H1 (cell line): ENCODE measurements at regions not wholly inside any gene's neighbourhood (a gene's known extent, or its start where the extent isn't known, plus 50 kb on each side); places are given as distances from the start of the nearest gene placed in this dataset.

Source experiments
- CTCF ChIA-PET: fragments of 300-600 bp; sonication (Branson Sonifier 250); formaldehyde crosslinking; loops from one replicate; lab custom pipeline; 2021; ENCODE audit not compliant: partially characterized antibody; lab: Charles Lee
- POLR2A ChIA-PET: fragments of 300-600 bp; sonication (Branson Sonifier 250); formaldehyde crosslinking; loops from one replicate; lab custom pipeline; 2021; ENCODE audit warnings: inconsistent platforms; ENCODE audit not compliant: partially characterized antibody; lab: Charles Lee
- DNase-seq, 2 experiments: peaks; one replicate each; pipeline versions ENCODE4 v3.0.0 to v3.0.0-alpha.2; 2010 to 2022; ENCODE audit warnings: low spot score in 2 of 2, low read depth in 1 of 2, mixed read lengths in 1 of 2
- FAIRE-seq: peaks from 2 replicates; lab custom pipeline; 2011; peaks lifted over from hg19 to GRCh38; lab: Jason Lieb, UNC
- H2AFZ ChIP-seq: 2 replicates; pipeline ENCODE4 v1.8.1; 2012; ENCODE audit warnings: low read length, inconsistent platforms
- H2AK5ac ChIP-seq: 2 replicates; pipeline ENCODE4 v1.6.1; 2013; ENCODE audit warnings: low read depth, low read length
- H2BK120ac ChIP-seq: replicated peaks from 2 replicates; pipeline ENCODE3; 2013; ENCODE audit warnings: low read depth, low read length, inconsistent platforms
- H2BK12ac ChIP-seq: 2 replicates; pipeline ENCODE4 v1.6.1; 2013; ENCODE audit warnings: low read depth, low read length
- H2BK15ac ChIP-seq: 2 replicates; pipeline ENCODE4 v1.6.1; 2013; ENCODE audit warnings: low read length
- H2BK20ac ChIP-seq: 2 replicates; pipeline ENCODE4 v1.6.1; 2013; ENCODE audit warnings: low read length
- H2BK5ac ChIP-seq: 2 replicates; pipeline ENCODE4 v1.6.1; 2013; ENCODE audit warnings: low read depth, low read length
- H3K14ac ChIP-seq: 2 replicates; pipeline ENCODE4 v1.6.1; 2013; ENCODE audit warnings: inconsistent platforms; ENCODE audit not compliant: insufficient read length
- H3K18ac ChIP-seq: 2 replicates; pipeline ENCODE4 v1.6.1; 2013; ENCODE audit warnings: low read length; ENCODE audit errors: extremely low read depth
- H3K23ac ChIP-seq: 2 replicates; pipeline ENCODE4 v1.6.1; 2013; ENCODE audit warnings: inconsistent platforms; ENCODE audit not compliant: insufficient read length
- H3K23me2 ChIP-seq: 2 replicates; pipeline ENCODE4 v1.6.1; 2013; ENCODE audit warnings: low read depth, low read length
- H3K27ac ChIP-seq: 2 replicates; pipeline ENCODE4 v1.6.1; 2011; ENCODE audit warnings: low read depth, low read length, inconsistent platforms
- H3K27me3 ChIP-seq, 4 experiments: replicated peaks in 1 of 4; 1 replicate in 1 of 4; 2 replicates in 3 of 4; pipeline versions ENCODE4 v1.6.1 to v1.8.1; 2011 to 2013; ENCODE audit warnings: low read length in 3 of 4, mild to moderate bottlenecking in 3 of 4, inconsistent platforms in 2 of 4, mixed read lengths in 2 of 4, moderate library complexity in 1 of 4; ENCODE audit not compliant: control insufficient read depth in 3 of 4, insufficient read depth in 3 of 4; ENCODE audit errors: extremely low read depth in 1 of 4
- H3K36me3 ChIP-seq, 4 experiments: 2 replicates each; pipeline versions ENCODE4 v1.6.1 to v1.8.1; 2011 to 2013; ENCODE audit warnings: mild to moderate bottlenecking in 4 of 4, low read length in 3 of 4, moderate library complexity in 2 of 4, control low read depth in 1 of 4, inconsistent platforms in 1 of 4; ENCODE audit not compliant: insufficient read depth in 4 of 4, control insufficient read depth in 2 of 4
- H3K4ac ChIP-seq: replicated peaks from 2 replicates; pipeline ENCODE3; 2013; ENCODE audit warnings: low read length, low read depth, mixed read lengths, inconsistent platforms; ENCODE audit not compliant: insufficient read length
- H3K4me1 ChIP-seq, 4 experiments: replicated peaks in 1 of 4; 1 replicate in 1 of 4; 2 replicates in 3 of 4; pipeline versions ENCODE4 v1.6.1 to v1.8.1; 2011 to 2013; ENCODE audit warnings: low read length in 3 of 4, inconsistent platforms in 2 of 4, mixed read lengths in 1 of 4; ENCODE audit not compliant: insufficient read depth in 4 of 4, control insufficient read depth in 3 of 4
- H3K4me2 ChIP-seq, 2 experiments: 2 replicates each; pipeline versions ENCODE4 v1.6.1 to v1.8.1; 2011 to 2013; ENCODE audit warnings: low read depth in 2 of 2, low read length in 2 of 2, control low read depth in 1 of 2, inconsistent platforms in 1 of 2, mild to moderate bottlenecking in 1 of 2; ENCODE audit not compliant: insufficient read depth in 1 of 2
- H3K4me3 ChIP-seq, 4 experiments: fragments of 200-600, 300-600 bp in 1 of 4; sonication (generic), shearing (Covaris generic), sonication (Bioruptor Twin) in 1 of 4; 2 replicates each; pipeline versions ENCODE4 v1.5.1 to v1.8.1; 2011 to 2016; ENCODE audit warnings: low read length in 4 of 4, low read depth in 3 of 4, control low read depth in 2 of 4, inconsistent platforms in 2 of 4, mild to moderate bottlenecking in 2 of 4, mixed read lengths in 1 of 4, moderate library complexity in 1 of 4; ENCODE audit not compliant: insufficient read depth in 2 of 4; ENCODE audit errors: extremely low read depth in 1 of 4
- H3K56ac ChIP-seq: replicated peaks from 2 replicates; pipeline ENCODE3; 2013; ENCODE audit warnings: low read depth, mild to moderate bottlenecking, mixed read lengths, low read length, inconsistent platforms; ENCODE audit not compliant: insufficient read length
- H3K79me1 ChIP-seq: 2 replicates; pipeline ENCODE4 v1.6.1; 2013; ENCODE audit warnings: low read depth, low read length, control low read depth
- H3K79me2 ChIP-seq, 2 experiments: 2 replicates each; pipeline versions ENCODE4 v1.6.1 to v1.8.1; 2012 to 2013; ENCODE audit warnings: low read length in 2 of 2, mild to moderate bottlenecking in 2 of 2, inconsistent platforms in 1 of 2; ENCODE audit not compliant: insufficient read depth in 2 of 2, control insufficient read depth in 1 of 2
- H3K9ac ChIP-seq, 4 experiments: replicated peaks in 1 of 4; 1 replicate in 1 of 4; 2 replicates in 3 of 4; pipeline versions ENCODE4 v1.6.1 to v1.8.1; 2011 to 2013; ENCODE audit warnings: low read depth in 3 of 4, low read length in 3 of 4, control low read depth in 2 of 4, mild to moderate bottlenecking in 2 of 4, moderate library complexity in 2 of 4, inconsistent platforms in 1 of 4; ENCODE audit errors: extremely low read depth in 1 of 4
- H3K9me3 ChIP-seq, 2 experiments: 2 replicates each; pipeline versions ENCODE4 v1.6.1 to v1.8.1; 2012 to 2013; ENCODE audit warnings: mild to moderate bottlenecking in 2 of 2, moderate library complexity in 2 of 2, control low read depth in 1 of 2, inconsistent platforms in 1 of 2, low read depth in 1 of 2, low read length in 1 of 2, mixed read lengths in 1 of 2; ENCODE audit not compliant: insufficient read depth in 2 of 2
- H4K20me1 ChIP-seq, 2 experiments: replicated peaks in 1 of 2; 2 replicates each; pipeline versions ENCODE3 to v1.8.1; 2011 to 2013; ENCODE audit warnings: inconsistent platforms in 2 of 2, low read length in 2 of 2, mild to moderate bottlenecking in 1 of 2; ENCODE audit not compliant: insufficient read depth in 2 of 2, control insufficient read depth in 1 of 2
- H4K5ac ChIP-seq: 2 replicates; pipeline ENCODE4 v1.6.1; 2013; ENCODE audit warnings: low read length, low read depth, mixed read lengths, inconsistent platforms; ENCODE audit not compliant: insufficient read length
- H4K8ac ChIP-seq: 2 replicates; pipeline ENCODE4 v1.8.0; 2013; ENCODE audit warnings: mild to moderate bottlenecking, moderate library complexity, low read length, inconsistent platforms; ENCODE audit not compliant: insufficient read depth; ENCODE audit errors: extremely low read depth
- H4K91ac ChIP-seq: replicated peaks from 2 replicates; pipeline ENCODE3; 2013; ENCODE audit warnings: low read length, mixed read lengths, inconsistent platforms; ENCODE audit not compliant: insufficient read length
- E2F6 ChIP-seq: IDR thresholded peaks from 2 replicates; pipeline ENCODE4 v1.6.1; 2012; ENCODE audit warnings: inconsistent platforms
- EGR1 ChIP-seq: IDR thresholded peaks from 2 replicates; pipeline ENCODE4 v1.6.1; 2011; ENCODE audit warnings: low read depth, low read length, borderline replicate concordance
- GABPA ChIP-seq: IDR thresholded peaks from 2 replicates; pipeline ENCODE4 v1.6.1; 2011; ENCODE audit warnings: mild to moderate bottlenecking, low read length, moderate library complexity, borderline replicate concordance; ENCODE audit not compliant: insufficient read depth
- POLR2AphosphoS5 ChIP-seq: IDR thresholded peaks from 2 replicates; pipeline ENCODE4 v1.6.1; 2011; ENCODE audit warnings: low read depth, low read length
- RNF2 ChIP-seq: fragments of 200-900, 300-1000 bp; sonication (generic); IDR thresholded peaks from 2 replicates; pipeline ENCODE4 v1.7.1; 2016; ENCODE audit warnings: borderline replicate concordance, low read depth, mild to moderate bottlenecking, antibody characterized with exemption, low read length; ENCODE audit not compliant: poor library complexity, severe bottlenecking; ENCODE audit errors: missing control alignments
- RXRA ChIP-seq: IDR thresholded peaks from 2 replicates; pipeline ENCODE4 v1.6.1; 2011; ENCODE audit warnings: low read depth, mild to moderate bottlenecking, low read length, moderate library complexity; ENCODE audit not compliant: insufficient read depth
- SIRT6 ChIP-seq: IDR thresholded peaks from one replicate; pipeline ENCODE4 v1.7.1; 2012; ENCODE audit warnings: low read length, inconsistent platforms
- SUZ12 ChIP-seq: fragments of 200-600 bp; sonication (generic); IDR thresholded peaks from 2 replicates; pipeline ENCODE4 v1.6.1; 2012; ENCODE audit warnings: mild to moderate bottlenecking, inconsistent platforms, low read length, moderate library complexity, mixed read lengths
- YY1 ChIP-seq: IDR thresholded peaks from 2 replicates; pipeline ENCODE4 v1.6.1; 2011; ENCODE audit warnings: low read depth, mild to moderate bottlenecking, low read length
- WGBS, 2 experiments: shearing (Covaris generic) in 1 of 2; methylation state at CpG; one replicate each; pipeline versions ENCODE4 v1.1.6 to v1.1.7; 2013 to 2015; ENCODE audit warnings: low lambda C conversion rate in 2 of 2, mixed read lengths in 2 of 2, inconsistent platforms in 1 of 2, low coverage in 1 of 2, missing lambda C conversion rate in 1 of 2; ENCODE audit not compliant: insufficient replicate concordance in 2 of 2, insufficient coverage in 1 of 2, insufficient read length in 1 of 2; ENCODE audit errors: extremely low coverage in 1 of 2, missing lambda C conversion rate in 1 of 2; 5-methylcytosine and 5-hydroxymethylcytosine counted together
- TF ChIP-seq, protein P1 (sequence below), 3 experiments: IDR thresholded peaks; 1 replicate in 2 of 3; 2 replicates in 1 of 3; pipeline versions ENCODE4 v1.5.1 to v1.6.1; 2011; ENCODE audit warnings: low read length in 3 of 3, mild to moderate bottlenecking in 3 of 3, inconsistent platforms in 2 of 3, low read depth in 1 of 3, moderate library complexity in 1 of 3; ENCODE audit not compliant: insufficient read depth in 1 of 3; ENCODE audit errors: control extremely low read depth in 1 of 3

GRCh38 chr4:74635490-74636123 lies 158.7 kb downstream of the BTC start:
- Histone ChIP-seq H3K9me3 (no peaks in the 10 kb centered on the region), H3K4ac (no peak overlapping the region), H3K4me2 (no peak overlapping the region), H4K20me1 (no peaks in the 10 kb centered on the region), H3K79me2 (no peaks in the 10 kb centered on the region), H4K8ac (no peak overlapping the region), H2BK5ac (no peak overlapping the region), H3K27me3 (no peaks in the 10 kb centered on the region), H3K4me1 (no peaks in the 10 kb centered on the region), H2AK5ac (no peak overlapping the region), H3K36me3 (no peaks in the 10 kb centered on the region), H3K56ac (no peak overlapping the region), H3K18ac (no peak overlapping the region), H2BK15ac (no peak overlapping the region), H3K27ac (no peak overlapping the region), H3K79me1 (no peaks in the 10 kb centered on the region), H3K4me3 (no peak overlapping the region), H4K91ac (no peak overlapping the region), H4K5ac (no peak overlapping the region), H2BK120ac (no peak overlapping the region), H3K9ac (no peak overlapping the region), H2BK12ac (no peak overlapping the region), H3K23ac (no peak overlapping the region), H2BK20ac (no peak overlapping the region), H2AFZ (no peak overlapping the region), H3K14ac (no peak overlapping the region), H3K23me2 (no peaks in the 10 kb centered on the region)
- ChIA-PET POLR2A (no interaction called here), CTCF (interaction anchor here (0.5 to 2.3 kb wide), 7 partner anchors 9 to 226 kb away, joined by 3 to 5 read pairs (median 3); no protein-coding TSS in a partner anchor)
- DNase-seq = no peak
- FAIRE-seq = no peak
- 94% methylated on average over 2 of the region's 2 CpGs; no CpG with 5 or more reads in 1 of the 2 experiments for WGBS, 2 experiments
- no peak for TF ChIP-seq POLR2AphosphoS5
- TF ChIP-seq GABPA = no peak
- TF ChIP-seq, protein P1, sequence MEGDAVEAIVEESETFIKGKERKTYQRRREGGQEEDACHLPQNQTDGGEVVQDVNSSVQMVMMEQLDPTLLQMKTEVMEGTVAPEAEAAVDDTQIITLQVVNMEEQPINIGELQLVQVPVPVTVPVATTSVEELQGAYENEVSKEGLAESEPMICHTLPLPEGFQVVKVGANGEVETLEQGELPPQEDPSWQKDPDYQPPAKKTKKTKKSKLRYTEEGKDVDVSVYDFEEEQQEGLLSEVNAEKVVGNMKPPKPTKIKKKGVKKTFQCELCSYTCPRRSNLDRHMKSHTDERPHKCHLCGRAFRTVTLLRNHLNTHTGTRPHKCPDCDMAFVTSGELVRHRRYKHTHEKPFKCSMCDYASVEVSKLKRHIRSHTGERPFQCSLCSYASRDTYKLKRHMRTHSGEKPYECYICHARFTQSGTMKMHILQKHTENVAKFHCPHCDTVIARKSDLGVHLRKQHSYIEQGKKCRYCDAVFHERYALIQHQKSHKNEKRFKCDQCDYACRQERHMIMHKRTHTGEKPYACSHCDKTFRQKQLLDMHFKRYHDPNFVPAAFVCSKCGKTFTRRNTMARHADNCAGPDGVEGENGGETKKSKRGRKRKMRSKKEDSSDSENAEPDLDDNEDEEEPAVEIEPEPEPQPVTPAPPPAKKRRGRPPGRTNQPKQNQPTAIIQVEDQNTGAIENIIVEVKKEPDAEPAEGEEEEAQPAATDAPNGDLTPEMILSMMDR (IDR thresholded peaks at IDR 0.05; ENCODE audit: control extremely low read depth in 1 of 3, insufficient read depth in 1 of 3, low read depth in 1 of 3, low read length in 3 of 3) = no peak
- TF ChIP-seq SIRT6 = no peak
- no peak for TF ChIP-seq E2F6
- TF ChIP-seq RXRA = no peak
- TF ChIP-seq SUZ12 = no peak
- no peak for TF ChIP-seq EGR1
- no peak for TF ChIP-seq RNF2
- TF ChIP-seq YY1 = no peak
